Dermis blood vessel endothelial cell (primary cell): ENCODE measurements at regions not wholly inside any gene's neighbourhood (a gene's known extent, or its start where the extent isn't known, plus 50 kb on each side); places are given as distances from the start of the nearest gene placed in this dataset.
"Not testable (repeated sequence)": the region's sequence is repeated elsewhere in the genome, so short reads cannot be mapped to it uniquely, and the experiment has no call there.

Experiments used
- DNase-seq: peaks from one replicate; pipeline ENCODE4 v3.0.0; 2010

DNA sequence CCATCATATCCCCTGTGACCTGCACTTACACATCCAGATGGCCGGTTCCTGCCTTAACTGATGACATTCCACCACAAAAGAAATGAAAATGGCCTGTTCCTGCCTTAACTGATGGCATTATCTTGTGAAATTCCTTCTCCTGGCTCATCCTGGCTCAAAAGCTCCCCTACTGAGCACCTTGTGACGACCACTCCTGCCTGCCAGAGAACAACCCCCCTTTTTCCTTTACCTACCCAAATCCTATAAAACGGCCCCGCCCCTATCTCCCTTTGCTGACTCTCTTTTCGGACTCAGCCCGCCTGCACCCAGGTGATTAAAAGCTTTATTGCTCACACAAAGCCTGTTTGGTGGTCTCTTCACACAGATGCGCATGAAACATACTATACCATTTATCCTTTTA, 279.7 kb upstream of the CHRM3 start:
- DNase-seq: not testable (repeated sequence)

- no peak for DNase-seq
Measured at GRCh38 chr1:239098400-239099037, 287.8 kb upstream of the CHRM3 start.

DNA sequence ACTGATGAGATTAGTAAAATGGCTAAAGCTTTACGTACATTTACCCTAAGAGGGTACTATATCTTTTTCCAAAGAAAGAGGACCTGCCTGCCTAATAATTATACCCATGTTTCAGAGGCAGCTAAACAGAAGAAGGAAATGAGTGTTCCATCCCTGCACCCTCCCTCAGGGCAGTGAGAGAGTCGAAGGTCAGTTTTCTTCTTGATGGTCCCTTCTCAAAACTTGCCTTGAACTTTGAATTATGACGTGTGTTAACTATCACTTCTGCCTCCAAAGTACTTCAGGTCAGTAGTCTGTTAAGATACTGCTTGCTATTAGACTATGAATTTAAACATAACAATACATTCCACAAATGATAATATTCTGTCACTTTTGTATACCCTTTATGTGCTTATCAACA, 294.8 kb upstream of the CHRM3 start:
- DNase-seq: no peak

- DNase-seq: no peak
Measured at GRCh38 chr1:239084459-239085080, 301.8 kb upstream of the CHRM3 start.

GRCh38 chr1:239081947-239082346, 304.4 kb upstream of the CHRM3 start:
- DNase-seq: not testable (repeated sequence)

- no peak for DNase-seq
Measured at GRCh38 chr1:239067480-239067879, 318.9 kb upstream of the CHRM3 start.

- DNase-seq: no peak
Measured at GRCh38 chr1:239067058-239067457, 319.3 kb upstream of the CHRM3 start.

DNA sequence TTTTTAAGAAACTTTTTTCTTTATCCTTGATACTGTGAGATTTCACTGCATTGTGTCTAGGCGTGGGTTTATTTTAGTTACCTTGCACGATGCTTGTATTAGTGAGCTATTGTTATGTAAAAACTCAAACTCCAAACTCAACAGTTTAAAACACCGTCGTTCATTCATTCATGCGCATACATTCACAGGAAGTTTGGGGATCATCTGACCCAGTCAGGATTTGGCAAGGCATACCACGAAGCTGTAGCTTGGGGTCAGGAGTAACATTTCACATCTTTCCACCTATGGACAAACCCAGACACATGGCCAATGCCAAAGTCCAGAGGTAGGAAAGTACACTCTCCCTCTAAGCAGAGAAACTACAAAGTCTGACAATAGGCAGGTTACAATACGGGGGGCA, 324.6 kb upstream of the CHRM3 start:
- no peak for DNase-seq

- no peak for DNase-seq
Measured at GRCh38 chr1:239058190-239058589, 328.2 kb upstream of the CHRM3 start.

DNA sequence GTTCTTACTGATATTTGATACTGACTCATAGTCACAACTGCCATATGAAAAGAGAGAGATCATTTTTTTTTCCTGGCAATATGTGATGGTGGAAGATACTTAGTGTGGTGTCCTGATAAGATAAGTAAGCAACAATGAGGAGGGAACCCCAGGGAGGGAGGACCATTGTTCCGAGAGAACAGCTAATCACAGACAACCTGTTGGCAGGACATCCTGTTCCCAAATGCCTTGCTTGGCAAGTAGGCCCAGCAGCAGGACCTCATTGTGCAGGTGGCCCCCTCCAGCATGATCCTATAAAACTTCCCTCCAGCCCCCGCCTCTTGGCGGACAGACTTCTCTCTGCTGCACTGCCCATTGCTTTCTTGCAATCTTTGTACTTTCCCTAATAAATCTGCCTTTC, 329.4 kb upstream of the CHRM3 start:
- no peak for DNase-seq

DNA sequence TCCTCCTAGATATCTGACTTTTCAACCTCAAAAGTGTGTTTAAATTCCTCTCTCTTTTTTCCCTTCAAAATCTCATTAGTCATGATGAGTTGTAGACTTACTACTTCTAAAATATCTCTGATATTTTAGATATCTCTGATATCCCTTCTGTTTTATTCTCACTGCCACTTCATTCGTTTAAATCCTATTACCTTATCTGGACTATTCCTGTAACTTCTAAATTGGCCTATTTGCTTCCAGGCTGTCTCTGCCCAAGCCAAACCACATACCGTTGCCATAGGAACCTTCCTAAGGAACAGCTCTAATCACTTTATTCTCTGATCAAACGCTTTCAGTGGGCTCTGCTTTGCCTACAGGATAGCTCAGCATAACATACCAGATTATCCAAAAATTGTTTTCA, 333.1 kb upstream of the CHRM3 start:
- DNase-seq: no peak

DNA sequence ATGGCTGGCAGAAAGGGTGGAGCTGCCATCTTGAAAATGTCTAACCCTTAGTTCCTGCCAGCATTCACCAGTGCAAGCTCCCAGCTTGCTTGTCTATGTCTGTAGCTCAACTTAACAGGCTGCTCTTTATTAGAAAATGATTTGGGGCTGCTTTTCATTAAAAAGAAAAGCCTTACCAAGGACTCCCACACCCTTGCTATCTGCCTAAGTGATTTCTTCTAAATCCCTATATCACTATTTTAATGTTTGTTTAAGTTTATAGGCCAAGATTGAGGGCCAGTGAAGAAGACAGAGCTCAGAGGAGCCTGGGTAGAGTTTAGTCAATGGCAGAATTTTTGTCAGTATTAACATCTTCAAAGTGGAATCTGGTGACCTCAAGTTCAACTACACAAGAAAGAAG, 336.8 kb upstream of the CHRM3 start:
- no peak for DNase-seq

DNA sequence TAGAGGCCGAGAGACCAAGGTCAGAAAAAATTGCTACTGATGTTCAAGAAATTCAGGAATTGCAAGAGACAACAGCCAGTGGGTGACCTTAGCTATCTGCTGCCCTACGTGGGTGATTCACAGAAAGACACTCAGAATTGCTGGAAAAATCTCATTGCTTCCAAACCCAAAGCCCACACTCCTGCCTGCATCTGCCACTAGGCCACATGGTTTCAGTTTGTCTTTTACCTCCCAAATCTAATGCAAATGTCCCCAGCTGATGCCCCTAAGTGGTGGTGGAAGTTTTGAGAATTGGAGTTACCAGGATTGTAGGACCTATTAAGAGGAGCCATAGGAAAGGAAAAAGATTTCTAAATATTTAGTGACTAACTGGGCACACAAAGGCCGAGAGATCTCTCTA, 341.5 kb upstream of the CHRM3 start:
- no peak for DNase-seq

- no peak for DNase-seq
Measured at GRCh38 chr1:239040523-239040922, 345.8 kb upstream of the CHRM3 start.

DNA sequence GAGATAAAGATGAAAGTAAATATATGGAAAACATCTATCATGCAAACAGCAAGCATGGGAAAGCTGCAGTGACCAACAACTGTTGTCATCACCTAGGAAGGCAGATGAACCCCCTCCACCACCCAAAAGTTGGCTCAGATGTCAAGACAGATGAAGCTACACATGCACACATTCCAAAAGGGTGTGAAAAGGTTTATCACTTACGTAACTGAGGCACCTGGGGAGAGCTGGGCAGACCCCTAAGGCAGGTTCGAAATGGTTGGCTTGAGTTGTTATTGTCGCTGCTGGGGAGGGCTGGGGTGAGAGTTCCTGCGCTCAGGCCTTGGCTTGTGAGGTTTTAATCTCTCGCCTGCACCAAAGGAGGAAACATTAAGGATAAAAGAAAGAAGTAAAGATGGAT, 355.1 kb upstream of the CHRM3 start:
- DNase-seq: no peak

DNA sequence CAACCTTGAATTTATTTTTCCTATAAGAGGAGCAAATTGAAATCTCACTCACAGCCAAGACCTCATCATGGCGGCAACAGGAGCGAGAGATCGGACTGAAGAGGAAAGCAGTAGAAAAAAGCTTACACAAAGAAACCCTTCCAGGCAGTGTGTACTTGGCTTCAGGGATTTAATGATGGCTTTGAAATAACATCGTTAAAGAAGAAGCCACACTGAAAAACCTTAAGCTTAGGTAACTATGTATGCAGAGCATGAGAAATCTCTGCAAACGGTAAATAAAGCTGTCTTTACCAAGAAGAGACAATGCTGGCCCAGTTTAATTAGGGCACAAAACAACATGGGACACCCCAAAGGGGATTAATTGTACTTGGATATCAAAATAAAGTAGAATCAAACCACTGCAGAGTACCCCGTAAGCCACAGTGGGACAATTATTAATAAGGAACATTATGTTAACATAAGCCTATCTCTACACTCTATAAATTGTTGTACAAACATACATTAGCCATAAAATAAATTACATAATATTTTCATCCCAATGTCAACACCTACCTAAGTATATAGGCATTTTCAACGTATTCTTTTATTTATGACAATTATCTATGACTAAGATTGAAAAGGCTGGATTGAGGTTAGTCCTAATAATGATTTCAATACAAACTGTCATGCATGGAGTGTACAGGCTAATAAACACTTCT, 360.2 kb upstream of the CHRM3 start:
- no peak for DNase-seq

DNA sequence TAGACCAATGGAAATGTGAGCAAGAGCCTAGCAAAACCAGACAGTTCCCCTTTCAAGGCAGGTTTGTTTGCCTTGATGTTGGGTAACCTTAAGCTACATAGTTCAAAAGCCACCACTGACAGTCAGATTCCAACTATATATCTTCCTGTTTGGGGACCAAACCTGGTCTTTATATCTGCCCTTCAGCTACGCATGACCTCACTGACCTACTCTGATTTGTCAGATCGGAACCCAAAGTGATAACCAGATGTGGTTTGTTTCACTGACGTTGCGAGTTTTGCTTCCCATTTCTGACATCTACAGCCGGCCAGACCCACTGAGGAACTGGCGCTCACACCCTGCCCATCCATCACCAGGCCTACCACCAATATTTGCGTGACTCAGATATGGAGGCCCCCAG, 361.1 kb upstream of the CHRM3 start:
- no peak for DNase-seq

- no peak for DNase-seq
Measured at GRCh38 chr1:239023732-239024360, 362.5 kb upstream of the CHRM3 start.

DNA sequence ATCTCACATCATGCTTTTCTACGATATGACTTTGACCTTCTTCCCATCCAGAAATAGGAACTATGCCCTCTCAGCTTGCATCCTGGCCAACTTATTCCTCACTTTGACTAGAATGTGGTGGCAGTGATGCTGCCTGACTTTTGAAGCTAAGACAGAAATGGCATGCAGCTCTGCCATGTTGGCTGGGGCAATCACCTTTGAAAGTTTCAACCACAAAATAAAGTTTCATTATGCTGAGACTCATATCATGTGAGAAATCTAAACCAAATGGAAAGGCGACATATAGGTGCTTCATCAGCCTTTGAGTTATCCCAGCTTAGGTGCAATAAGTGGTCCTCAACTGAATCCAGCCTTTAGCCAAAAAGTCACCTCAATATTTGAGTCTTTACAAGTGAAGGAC, 370.0 kb upstream of the CHRM3 start:
- DNase-seq: no peak

GRCh38 chr1:239011382-239011781, 375.0 kb upstream of the CHRM3 start:
- no peak for DNase-seq

GRCh38 chr1:239008568-239008967, 377.8 kb upstream of the CHRM3 start:
- no peak for DNase-seq

DNA sequence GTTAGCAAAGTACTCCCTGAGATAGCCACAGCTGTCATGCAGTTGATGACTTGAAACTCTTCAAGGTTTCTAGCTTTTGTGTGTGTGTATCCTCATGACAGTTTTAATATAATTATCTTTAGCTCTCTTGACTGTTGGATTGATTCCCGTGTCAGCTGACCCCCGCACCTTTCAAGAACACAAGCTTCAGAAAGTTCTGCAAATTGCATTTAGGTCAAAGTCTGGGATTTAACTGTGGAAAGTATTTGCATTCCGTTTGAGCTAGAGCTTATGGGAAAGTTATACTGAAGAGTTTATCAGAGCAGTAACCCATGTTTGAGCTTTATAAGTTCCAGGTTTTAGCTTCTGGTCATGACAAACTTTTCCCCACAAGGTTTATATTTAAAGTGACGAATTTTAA, 380.1 kb upstream of the CHRM3 start:
- no peak for DNase-seq

GRCh38 chr1:238999944-239000343, 386.4 kb upstream of the CHRM3 start:
- no peak for DNase-seq

GRCh38 chr1:238998577-238998976, 387.8 kb upstream of the CHRM3 start:
- DNase-seq: no peak
